ENCODE measurements at regions not wholly inside any gene's neighbourhood (a gene's known extent, or its start where the extent isn't known, plus 50 kb on each side); places are given as distances from the start of the nearest gene placed in this dataset.

- DNase-seq: no peak
Measured at GRCh38 chr10:111936143-111936542, 247.4 kb downstream of the GPAM start.

GRCh38 chr10:111944331-111944730, 239.2 kb downstream of the GPAM start:
- no peak for DNase-seq

- no peak for DNase-seq
Measured at GRCh38 chr10:111953949-111954348, 229.6 kb downstream of the GPAM start.

GRCh38 chr10:111954386-111954785, 229.2 kb downstream of the GPAM start:
- no peak for DNase-seq

DNA sequence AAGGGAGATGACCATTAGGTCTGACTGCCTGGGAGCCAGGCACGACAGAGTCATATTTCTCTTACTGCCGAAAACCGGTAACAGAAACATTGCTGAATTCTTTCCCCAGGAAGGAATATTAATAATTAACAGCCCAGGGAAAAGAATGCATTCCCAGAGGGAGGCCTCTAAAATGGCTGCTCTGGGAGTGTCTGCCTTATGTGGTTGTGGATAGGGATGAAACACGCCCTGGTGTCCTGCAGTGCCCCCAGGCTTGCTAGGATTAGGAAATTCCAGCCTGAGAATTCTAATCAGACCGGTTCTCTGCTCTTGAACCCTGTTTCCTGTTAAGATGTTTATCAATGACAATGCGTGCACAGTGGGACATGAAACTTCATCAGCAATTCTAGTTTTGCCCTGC, 226.7 kb downstream of the GPAM start:
- DNase-seq: no peak

- no peak for DNase-seq
Measured at GRCh38 chr10:111962951-111963350, 220.6 kb downstream of the GPAM start.

GRCh38 chr10:111967116-111967515, 216.4 kb downstream of the GPAM start:
- no peak for DNase-seq

DNA sequence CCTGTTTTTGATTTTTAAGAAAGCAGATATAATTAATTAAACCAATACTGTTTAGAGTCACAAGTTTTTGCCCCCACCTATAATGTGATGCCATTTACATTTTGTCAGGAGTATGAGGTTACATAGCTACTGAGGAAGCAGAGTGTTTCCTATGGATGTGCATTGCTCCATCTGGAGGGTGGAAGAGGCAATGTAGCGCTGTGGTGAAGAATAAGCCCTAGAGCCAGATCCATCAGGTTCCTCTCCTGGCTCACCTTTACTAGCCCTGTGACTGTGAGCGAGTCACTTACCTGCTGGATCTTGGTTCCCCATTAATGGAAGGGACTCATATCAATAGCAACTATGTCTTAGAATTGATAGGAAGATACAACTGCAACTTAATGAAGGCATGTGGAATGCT, 216.0 kb downstream of the GPAM start:
- no peak for DNase-seq

DNA sequence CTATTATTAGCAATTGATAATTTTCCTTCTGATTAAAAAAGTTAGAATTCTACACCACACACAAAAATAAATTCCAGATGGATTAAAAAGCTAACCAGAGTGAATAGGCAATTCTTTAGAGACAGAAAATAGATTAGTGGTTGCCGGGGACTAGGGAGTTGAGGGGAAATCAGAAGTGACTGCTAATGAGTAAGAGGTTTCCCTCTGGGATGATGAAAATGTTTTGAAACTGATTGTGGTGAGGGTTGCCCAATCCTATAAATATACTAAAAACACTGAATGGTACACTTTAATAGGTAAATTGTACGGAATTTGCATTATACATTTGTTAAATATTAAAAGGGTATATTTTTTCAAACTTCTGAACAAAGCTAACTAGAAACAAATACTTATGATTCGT, 214.9 kb downstream of the GPAM start:
- no peak for DNase-seq

- DNase-seq: no peak
Measured at GRCh38 chr10:111970111-111970510, 213.5 kb downstream of the GPAM start.

DNA sequence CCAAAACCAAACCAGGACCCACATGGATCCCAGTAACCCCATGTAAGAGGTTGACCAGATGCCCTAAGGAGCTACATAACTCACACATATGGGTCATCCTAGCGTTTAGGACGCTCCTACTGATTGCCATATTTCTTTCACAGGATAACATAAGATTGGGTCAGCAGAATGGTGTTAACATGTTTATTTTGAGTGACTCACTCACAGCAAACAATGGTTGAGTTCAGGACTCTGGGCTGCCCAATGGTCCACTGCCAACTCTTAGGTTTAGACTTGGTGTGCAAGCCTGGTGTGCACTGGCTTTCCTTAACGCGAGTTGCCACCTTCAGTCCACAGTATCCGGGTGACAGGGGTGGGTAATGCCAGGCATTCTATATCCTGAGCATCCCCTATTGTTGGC, 211.5 kb downstream of the GPAM start:
- no peak for DNase-seq

DNA sequence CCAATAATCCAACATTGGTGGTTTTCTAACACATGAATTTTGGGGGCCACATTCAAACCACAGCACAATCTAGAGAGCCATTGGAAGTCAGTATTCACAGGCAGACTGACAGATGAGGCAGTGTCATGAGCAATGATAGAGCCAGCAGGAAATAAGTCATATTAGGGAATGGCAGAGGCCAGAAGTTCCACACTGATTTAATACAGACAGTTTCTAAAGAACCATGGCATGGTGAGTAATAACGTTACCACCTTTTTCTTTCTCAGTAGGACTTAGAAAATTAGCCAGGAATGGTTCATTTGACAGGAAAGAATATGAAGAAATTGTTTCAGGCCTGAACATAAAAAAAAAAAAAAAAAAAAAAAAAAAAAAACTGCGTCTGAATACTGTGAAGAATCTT, 210.3 kb downstream of the GPAM start:
- no peak for DNase-seq

DNA sequence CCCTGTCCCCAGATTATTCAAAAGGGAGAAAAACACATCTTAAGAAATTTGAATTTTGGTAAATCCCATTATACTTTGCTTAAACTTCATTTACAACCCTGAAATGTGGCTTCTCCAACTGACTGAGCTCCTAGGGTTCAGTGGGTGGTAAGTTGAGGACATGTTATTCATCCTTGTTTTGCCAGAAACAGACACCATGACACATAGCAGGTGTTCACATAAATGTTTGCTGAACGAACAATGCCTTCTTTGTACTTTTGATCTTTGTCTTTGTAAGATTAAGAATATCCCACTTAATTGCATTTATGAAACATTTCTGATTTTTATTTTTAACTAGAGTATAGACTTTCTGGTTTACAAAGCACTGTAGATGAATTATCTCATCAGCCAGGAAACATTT, 209.7 kb downstream of the GPAM start:
- DNase-seq: no peak

GRCh38 chr10:111974325-111974724, 209.2 kb downstream of the GPAM start:
- no peak for DNase-seq

- DNase-seq: no peak
Measured at GRCh38 chr10:111976557-111976956, 207.0 kb downstream of the GPAM start.

DNA sequence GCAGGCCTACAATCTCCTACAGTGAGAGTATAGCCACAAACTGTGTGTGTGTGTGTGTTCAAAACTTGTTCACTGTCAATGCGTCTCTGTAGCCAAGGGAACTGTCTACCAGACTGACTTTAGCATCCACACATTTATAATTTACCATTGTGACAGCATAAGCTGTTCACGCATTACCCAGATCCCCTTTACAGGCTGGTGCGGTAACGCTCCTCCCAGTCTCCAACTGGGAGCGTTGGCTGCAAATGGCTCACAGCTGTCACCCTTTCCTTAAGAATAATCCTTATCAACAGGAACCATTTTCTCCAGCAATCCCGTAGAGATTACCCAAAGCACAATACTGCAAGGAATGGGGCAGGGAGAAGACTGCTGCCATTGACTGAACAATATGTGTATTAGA, 199.5 kb downstream of the GPAM start:
- DNase-seq: no peak

DNA sequence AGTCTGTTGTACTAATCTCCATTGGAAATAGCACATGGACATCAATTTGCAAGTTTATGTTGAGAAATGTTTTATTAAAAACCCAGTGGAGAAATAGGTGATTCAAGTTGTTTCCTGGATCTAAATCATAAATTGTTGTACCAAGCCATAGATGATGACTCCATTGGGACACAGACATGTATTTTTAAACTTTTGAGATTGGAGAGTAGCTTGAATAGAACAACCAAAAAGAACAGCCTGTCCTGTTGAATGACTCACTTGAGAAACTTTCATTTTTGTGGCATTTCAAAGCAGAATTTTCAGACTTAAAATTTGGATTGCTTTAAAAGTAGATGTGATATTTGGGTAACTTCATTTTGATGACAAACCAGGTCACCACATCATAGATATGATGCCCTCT, 197.5 kb downstream of the GPAM start:
- DNase-seq: no peak

DNA sequence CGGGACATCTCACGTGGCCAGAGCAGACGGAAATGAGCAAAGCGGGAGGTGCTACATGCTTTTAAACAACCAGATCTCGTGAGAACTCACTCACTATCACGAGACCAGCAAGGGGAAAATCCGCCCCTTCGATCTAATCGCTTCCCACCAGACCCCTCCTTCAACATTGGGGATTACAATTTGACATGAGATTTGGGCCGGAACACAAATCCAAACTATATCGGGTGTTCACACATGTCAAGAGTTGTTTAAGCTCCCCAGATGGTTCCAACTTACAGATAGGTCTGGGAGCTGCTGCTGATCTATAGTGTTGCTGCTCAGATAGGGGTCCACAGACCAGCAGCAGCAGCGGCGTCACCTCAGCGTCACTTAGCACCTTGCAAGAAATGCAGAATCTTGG, 194.9 kb downstream of the GPAM start:
- DNase-seq: no peak

DNA sequence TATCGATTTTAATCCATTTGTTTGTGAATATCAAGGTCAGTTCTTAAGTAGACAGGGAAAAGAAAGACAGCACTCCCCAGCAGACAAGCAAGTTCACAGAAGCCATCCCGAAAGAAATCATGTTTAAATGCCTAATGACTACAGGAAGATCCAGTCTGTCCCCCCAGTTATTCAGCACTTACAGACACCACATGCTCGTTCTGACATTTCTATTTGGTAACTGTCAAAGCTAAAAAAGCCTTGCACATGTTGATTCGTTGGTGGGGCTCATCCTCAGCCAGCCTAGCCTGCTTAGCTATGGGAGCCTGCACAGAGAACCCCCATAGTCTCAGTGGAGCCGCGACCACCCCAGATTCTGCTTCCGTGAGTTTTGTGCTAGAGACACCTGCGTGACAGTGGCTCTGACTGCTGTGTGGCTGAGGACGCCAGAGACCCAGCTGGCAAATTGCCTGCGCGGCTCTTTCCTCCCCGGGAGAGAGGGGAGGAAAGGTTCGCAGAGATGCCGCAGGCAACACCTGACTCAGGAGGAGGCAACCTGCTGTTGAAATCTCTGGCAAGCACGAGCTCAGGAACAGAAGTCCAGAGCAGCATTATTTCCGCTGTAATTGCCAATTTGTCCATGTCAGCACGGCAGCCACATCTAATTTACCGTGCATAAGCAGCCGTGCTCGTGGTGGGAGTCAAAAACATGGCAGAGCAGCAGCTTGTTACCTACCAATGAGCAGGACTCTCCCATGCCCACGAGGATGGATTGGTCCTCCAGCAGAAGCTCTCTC, 194.2 kb downstream of the GPAM start:
- DNase-seq: no peak

DNA sequence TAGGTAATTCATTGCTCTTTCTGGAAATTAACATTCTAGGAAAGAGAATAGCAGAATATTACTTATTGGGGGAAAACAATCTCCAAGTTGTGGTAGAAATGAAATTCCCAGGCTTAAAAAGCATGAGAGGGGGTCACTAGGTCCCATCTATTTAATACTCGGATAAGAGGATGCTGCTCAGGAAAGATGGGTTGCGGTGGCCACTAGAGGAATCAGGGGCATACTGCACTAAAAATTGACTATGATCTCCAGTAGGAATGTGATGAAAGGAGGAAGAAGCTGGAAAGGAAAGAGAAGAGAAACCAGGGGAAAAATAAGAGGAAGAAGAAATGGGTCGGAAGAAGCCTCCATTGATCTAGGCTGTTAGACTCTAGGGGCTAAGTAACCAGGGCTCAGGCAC, 192.8 kb downstream of the GPAM start:
- DNase-seq: no peak

DNA sequence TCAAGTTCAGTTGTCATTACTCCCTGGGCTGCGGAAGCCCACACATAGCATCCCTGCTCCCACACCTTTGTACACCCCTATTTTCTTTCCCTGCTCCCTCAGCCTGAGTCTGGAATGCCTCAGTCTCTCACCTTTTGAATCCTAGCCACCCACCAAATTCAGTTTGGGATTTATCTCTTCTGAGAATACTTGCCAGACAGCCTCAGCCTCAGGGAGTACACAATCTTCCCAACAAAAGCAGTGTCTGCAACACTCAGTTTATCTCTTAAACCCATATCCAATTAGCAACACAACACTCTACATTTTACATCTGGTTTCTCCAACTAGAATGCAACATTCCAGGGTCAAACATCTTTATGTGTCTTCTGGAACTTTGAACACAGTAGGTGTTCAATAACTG, 190.2 kb downstream of the GPAM start:
- no peak for DNase-seq

- no peak for DNase-seq
Measured at GRCh38 chr10:111993872-111994426, 189.6 kb downstream of the GPAM start.

DNA sequence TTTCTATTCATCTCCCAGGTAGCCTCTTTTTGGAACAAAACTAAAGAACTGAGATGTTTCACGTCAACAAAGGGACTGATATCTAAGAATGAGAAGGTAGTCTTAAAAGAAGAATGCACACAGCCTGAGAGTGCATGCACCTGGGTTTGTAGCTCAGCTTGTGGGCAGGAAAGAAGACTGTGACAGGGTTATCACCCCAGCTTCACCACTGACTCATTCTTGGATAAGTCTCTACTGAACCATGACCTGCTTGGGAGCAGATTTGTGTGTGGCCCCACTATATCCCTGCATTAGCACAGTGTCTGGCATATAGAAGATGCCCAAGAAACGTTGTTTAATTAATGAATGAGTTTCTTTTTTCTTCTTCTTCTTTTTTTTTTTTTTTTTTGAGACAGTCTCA, 187.5 kb downstream of the GPAM start:
- DNase-seq: no peak

GRCh38 chr10:111998728-111999127, 184.8 kb downstream of the GPAM start:
- DNase-seq: no peak
